GM19035 (cell line): ENCODE measurements at regions not wholly inside any gene's neighbourhood (a gene's known extent, or its start where the extent isn't known, plus 50 kb on each side); places are given as distances from the start of the nearest gene placed in this dataset.
"Not testable (repeated sequence)": the region's sequence is repeated elsewhere in the genome, so short reads cannot be mapped to it uniquely, and the experiment has no call there.

ENCODE experiments used
- ATAC-seq: cut with Tn5 transposase; IDR thresholded peaks from one replicate; pipeline ENCODE4 v1.9.1; 2021; ENCODE audit not compliant: unreplicated experiment

DNA sequence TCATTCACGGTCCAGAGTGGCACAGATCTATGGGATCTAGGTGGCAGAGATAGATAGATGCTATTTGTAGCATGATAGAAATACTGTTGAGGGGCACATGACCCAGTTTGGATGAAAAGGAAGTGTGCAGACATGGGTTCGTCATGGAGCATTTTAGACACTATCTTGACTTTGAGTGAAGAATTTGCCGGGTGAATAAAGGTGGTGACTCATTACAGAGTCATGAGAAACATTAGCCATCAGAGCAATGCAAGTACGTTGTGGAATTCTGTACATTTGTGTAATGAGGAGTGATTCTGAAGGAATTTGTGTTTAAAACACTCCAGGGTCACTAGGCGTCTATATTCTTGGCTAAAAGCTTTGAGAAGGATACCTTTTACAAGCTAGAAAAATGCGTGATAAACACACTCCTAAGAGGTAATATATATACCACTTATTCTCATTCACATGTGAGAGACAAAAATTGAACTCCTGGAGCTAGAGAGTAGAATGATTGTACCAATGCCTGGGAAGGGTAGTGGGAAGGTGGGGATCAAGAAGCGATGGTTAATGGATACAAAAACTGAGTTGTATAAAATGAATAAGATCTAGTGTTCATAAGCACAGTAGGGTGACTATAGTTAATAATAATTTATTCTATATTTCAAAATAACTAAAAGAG, 593.7 kb upstream of the LUZP2 start:
- no peak for ATAC-seq

GRCh38 chr11:23919455-23919854, 577.4 kb upstream of the LUZP2 start:
- ATAC-seq: no peak

DNA sequence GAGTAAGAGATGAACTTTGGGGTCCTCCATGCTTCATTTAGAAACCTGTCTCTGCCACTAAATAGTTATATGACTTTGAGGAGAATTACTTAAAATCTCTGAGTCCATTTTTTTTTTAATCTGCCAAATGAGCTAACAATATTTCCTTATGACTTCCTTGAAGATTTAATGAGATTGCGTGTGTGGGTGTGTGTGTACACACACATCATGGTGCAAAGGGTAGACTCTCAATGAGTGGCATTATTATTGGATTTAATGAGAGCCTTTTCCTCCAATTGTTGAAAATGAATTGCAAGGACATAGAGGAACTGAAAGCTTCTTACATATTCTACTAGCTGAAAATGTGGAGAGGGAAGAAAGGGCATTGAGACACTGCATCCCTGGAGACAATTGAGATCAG, 573.5 kb upstream of the LUZP2 start:
- no peak for ATAC-seq

DNA sequence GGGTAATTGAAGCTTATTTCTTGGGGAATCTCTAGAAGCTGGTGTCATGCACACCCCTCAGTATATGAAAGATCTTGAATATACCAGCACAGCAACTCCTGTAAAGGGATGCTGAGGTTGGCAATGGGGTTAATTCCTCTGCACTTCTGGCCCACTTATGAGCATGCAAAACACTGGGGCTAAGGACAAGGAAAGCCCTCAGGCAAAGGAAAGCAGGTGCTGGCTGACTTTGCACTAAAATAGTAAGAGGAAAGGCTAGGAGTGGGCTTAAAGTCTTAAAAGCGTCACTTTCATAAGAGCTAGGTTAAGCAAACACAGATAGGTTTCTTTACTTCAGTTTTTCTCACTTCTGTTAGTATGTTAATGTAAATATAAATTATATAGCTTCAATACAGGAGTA, 572.6 kb upstream of the LUZP2 start:
- ATAC-seq: no peak

- ATAC-seq: no peak
These were observed 565.4 kb upstream of the LUZP2 start for GRCh38 chr11:23931443-23931842.

GRCh38 chr11:23932485-23932898, 564.4 kb upstream of the LUZP2 start:
- ATAC-seq: no peak

GRCh38 chr11:23933721-23934120, 563.1 kb upstream of the LUZP2 start:
- no peak for ATAC-seq

DNA sequence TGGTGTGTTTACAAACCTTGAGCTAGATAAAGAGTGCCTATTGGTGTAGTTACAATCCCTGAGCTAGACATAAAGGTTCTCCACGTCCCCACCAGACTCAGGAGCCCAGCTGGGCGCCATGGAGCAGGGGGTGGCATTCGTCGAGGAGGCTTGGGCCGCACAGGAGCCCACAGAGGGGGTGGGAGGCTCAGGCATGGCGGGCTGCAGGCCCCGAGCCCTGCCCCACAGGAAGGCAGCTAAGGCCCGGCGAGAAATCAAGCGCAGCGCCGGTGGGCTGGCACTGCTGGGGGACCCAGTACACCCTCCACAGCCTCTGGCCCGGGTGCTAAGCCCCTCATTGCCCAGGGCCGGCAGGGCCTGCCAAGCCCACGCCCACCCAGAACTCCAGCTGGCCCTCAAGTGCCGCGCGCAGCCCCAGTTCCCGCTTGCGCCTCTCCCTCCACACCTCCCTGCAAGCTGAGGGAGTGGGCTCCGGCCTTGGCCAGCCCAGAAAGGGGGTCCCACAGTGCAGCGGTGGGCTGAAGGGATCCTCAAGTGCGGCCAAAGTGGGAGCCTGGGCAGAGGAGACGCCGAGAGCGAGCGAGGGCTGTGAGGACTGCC, 562.1 kb upstream of the LUZP2 start:
- ATAC-seq: not testable (repeated sequence)

DNA sequence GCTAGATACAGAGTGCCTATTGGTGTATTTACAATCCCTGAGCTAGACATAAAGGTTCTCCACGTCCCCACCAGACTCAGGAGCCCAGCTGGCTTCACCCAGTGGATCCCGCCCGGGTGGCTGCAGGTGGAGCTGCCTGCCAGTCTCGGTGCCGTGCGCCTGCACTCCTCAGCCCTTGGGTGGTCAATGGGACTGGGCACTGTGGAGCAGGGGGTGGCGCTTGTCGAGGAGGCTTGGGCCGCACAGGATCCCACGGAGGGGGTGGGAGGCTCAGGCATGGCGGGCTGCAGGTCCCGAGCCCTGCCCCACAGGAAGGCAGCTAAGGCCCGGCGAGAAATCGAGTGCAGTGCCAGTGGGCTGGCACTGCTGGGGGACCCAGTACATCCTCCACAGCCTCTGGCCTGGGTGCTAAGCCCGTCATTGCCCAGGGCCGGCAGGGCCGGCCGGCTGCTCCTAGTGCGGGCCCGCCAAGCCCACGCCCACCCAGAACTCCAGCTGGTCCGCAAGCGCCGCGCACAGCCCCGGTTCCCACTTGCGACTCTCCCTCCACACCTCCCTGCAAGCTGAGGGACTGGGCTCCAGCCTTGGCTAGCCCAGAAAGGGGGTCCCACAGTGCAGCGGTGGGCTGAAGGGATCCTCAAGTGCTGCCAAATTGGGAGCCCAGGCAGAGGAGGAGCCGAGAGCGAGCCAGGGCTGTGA, 554.6 kb upstream of the LUZP2 start:
- not testable (repeated sequence) for ATAC-seq

DNA sequence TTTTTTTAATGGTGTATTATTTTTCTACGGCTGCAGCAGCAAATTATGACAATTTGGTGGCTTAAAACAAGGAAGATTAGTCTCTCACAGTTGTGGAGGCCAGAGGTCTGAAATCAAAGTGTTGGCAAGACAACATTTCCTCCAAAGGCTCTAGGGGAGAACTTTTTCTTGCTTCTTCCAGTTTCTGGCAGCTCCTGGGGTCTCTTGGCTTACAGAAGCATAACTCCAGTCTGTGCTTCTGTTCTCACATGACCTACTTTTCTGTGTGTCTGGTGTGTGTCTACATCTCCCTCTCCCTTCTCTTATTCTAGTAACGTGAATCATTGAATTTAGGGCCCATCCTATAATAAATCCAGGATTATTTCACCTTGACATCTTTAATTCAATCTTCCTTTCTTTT, 551.9 kb upstream of the LUZP2 start:
- no peak for ATAC-seq

- ATAC-seq: no peak
These were observed 549.0 kb upstream of the LUZP2 start for GRCh38 chr11:23947883-23948282.

- no peak for ATAC-seq
These were observed 548.0 kb upstream of the LUZP2 start for GRCh38 chr11:23948851-23949250.

GRCh38 chr11:23953951-23954710, 542.7 kb upstream of the LUZP2 start:
- ATAC-seq: no peak

GRCh38 chr11:23954730-23955129, 542.1 kb upstream of the LUZP2 start:
- ATAC-seq: no peak

- no peak for ATAC-seq
These were observed 540.3 kb upstream of the LUZP2 start for GRCh38 chr11:23956586-23956985.

DNA sequence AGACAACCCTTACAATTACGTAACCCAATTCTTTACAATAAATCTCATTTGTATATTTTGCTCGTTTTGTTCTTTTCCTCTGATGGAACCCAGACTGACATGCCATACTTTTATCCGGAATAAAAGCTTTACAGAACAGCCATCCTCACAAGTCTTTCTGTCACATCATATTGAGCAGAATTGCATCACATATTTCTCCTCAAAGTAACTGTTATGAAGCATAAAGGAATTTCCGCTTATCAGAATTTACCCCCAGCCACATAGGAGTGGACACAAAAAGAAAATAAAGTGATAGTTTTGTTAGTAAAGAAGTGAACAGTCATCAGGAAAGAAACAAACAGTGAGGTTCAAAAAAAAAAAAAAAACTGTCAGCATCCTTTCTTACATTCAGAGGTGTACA, 539.5 kb upstream of the LUZP2 start:
- ATAC-seq: no peak

GRCh38 chr11:23959462-23959861, 537.4 kb upstream of the LUZP2 start:
- ATAC-seq: no peak

DNA sequence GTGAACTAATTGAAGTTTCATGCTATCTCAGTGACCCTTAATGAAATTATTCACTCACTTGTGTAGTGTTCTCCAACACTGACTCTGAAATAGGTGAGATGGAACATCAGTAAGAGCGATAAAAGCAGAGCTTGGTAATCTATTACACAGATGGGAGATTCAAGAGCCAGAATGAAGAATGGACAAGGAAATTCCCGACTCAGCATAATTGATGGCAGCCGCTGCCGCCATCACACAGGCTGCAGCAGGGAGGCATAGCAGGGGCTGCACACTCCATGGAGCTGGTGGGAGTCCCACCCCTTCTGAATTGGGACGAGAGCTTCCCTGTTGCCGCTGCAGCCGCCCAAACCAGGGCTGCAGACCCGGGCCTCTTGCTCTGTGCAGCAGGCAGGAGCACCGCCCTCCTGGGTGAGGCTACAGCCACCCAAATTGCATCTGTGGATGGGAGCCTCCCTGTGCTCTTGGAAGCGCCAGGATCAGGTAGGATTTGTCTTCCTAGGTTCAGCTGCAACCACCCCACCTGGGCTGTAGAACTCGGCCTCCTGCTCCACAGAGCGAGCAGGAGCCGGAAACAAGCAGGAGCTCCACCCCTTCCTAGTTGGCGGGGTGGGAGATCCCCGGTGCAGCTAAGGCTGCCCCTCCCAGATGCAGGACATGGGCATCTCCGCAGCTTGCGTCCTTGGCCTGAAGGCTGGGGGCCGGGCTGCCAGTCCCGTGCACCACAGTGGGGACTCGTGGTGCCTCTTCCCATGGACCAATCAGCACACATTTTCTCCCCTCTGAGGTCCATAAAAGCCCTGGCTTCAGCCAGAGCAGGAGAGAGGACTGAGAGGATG, 535.1 kb upstream of the LUZP2 start:
- ATAC-seq: no peak

DNA sequence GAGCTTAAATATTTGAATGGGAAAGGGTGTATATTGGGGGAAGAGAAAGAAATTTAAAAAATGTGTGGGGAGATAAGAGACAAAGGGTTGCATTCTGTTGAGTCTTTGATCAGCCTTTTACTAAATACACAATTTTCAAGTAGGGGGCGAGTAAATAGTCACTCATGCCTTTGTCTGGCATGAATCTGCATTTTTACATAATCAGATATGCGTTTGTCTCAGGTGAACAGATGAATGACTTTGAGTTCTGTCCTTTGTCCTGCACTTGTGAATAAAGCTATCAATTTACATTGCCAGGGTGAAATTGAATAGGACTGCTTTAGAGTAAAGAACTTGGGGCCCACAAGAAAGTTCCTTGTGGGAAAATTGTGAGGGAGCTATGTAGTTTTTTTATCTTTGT, 523.6 kb upstream of the LUZP2 start:
- ATAC-seq: no peak

- no peak for ATAC-seq
These were observed 522.8 kb upstream of the LUZP2 start for GRCh38 chr11:23974051-23974450.

GRCh38 chr11:23974601-23975000, 522.3 kb upstream of the LUZP2 start:
- no peak for ATAC-seq
